Activated CD8-positive, alpha-beta memory T cell treated with anti-CD3 and anti-CD28 coated beads, Interleukin-2, amount 50 U/mL, for 4 hours (primary cell): ENCODE measurements at regions not wholly inside any gene's neighbourhood (a gene's known extent, or its start where the extent isn't known, plus 50 kb on each side); places are given as distances from the start of the nearest gene placed in this dataset.
"Not testable (repeated sequence)": the region's sequence is repeated elsewhere in the genome, so short reads cannot be mapped to it uniquely, and the experiment has no call there.

Source experiments
- DNase-seq: peaks from one replicate; pipeline ENCODE4 v3.0.0-alpha.2; 2020

DNA sequence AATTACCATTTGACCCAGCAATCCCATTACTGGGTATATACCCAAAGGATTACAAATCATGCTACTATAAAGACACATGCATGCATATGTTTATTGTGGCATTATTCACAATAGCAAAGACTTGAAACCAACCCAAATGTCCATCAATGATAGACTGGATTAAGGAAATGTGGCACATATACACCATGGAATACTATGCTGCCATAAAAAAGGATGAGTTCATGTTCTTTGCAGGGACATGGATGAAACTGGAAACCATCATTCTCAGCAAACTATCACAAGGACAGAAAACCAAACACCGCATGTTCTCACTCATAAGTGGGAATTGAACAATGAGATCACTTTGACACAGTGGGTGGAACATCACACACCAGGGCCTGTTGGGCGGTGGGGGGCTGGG lies 83.9 kb upstream of the MAP3K1 start:
- not testable (repeated sequence) for DNase-seq

DNA sequence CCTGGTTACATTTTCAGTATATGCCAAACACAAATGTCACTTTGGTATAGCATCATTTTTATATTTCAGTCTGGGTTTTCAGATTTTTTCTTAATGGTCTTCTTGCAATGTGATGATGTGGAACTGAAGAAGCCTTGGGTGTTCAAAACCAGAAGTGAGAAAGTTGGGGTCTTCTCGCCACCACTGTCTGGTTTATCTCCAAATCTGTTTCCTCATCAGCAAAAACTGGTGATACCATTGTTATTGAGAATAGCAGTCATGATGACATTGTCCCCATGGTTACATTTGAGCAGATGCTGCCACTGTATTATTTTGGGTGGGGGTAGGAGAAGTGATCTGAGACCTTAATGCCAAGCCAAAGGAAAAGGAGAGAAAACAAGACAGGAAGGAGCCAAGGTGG lies 85.9 kb upstream of the MAP3K1 start:
- no peak for DNase-seq

- no peak for DNase-seq
Measured at GRCh38 chr5:56725711-56726411, 89.5 kb upstream of the MAP3K1 start.

DNA sequence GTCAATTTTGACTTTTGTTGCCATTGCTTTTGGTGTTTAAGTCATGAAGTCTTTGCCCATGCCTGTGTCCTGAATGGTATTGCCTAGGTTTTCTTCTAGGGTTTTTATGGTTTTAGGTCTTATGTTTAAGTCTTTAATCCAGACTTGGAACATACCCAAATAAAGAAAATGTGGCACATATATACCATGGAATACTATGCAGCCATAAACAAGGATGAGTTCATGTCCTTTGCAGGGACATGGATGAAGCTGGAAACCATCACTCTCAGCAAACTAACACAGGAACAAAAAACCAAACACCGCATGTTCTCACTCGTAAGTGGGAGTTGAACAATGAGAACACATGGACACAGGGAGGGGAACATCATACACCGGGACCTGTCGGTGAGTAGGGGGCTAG lies 90.5 kb upstream of the MAP3K1 start:
- not testable (repeated sequence) for DNase-seq

- no peak for DNase-seq
Measured at GRCh38 chr5:56722317-56722716, 93.0 kb upstream of the MAP3K1 start.

DNA sequence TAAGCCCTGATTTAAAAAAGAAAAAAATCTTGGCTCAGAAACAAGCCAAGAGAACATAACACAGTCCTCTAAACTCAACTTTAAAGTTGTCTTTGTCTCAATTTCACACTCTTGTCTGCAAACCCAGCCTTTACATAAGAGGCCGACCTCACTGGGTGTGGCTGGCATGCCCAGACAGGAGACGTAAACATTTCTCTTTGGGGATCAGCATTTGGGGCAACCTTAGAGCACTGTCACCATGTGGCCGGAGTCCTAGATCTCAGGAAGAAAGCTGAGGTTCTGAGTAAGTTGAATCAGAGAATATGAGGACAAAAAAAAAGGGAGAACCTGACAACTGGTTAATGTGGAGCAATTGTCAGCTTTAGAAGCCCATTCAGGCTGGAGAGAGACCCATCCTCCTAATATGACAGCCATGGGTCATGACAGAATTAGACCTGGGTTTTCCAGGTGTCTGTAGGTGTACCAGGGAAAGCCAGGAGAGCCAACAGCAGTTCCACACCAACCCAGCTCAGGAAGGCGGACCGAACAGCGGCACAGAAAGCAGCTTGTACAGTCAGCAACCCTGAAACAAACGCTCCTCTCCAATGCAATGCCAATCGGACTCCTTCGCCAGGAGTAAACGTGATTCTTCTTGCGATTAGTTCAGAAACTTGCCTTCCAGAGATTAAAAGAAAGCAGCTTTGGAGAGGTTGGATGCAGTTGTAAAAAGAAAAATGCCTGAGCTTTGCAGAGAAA lies 97.9 kb upstream of the MAP3K1 start:
- DNase-seq, result no peak

DNA sequence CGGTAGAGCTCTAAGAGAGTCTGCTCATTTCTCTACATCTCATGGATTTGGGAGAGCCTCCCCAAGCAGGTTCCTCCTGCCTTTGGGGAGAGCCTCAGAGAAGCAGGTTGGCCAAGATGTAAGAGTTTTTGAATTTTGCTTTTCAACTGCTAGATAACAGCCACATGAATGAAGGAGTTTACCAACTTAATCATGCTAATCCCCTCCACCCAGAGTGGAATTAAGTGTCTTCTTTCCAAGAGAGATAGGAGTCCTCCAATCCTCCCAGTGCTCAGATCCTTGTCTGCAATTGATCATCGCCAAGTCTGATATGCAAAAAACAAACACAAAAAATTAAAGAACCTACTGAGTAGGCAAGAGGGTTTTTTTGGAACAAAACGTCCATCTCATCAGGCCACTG lies 99.4 kb upstream of the MAP3K1 start:
- DNase-seq, result no peak

- DNase-seq, result no peak
Measured at GRCh38 chr5:56712895-56713591, 102.3 kb upstream of the MAP3K1 start.

DNA sequence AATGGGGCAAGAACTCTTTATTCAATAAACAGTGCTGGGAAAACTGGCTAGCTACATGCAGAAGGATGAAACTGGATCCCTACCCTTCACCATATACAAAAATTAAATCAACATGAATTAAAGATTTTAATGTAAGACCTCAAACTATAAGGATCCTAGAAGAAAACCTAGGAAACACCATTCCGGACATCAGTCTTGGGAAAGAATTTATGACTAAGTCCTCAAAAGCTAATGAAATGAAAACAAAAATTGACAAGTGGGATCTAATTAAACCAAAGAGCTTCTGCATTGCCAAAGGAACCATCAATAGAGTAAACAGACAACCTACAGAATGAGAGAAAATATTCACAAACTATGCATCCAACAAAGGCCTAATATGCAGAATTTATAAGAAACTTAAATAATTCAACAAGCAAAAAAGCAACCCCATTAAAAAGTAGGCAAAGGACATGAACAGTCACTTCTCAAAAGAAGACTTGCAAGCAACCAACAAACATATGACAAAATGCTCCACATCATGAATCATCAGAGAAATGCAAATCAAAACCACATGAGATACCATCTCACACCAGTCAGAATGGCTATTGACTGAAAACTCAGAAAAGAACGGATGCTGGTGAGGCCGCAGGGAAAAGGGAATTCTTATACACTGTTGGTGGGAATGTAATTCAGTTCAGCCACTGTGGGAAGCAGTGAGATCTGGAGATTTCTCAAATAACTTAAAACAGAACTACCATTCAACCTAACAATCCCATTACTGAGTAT lies 104.3 kb upstream of the MAP3K1 start:
- no peak for DNase-seq

- no peak for DNase-seq
Measured at GRCh38 chr5:56706504-56706903, 108.8 kb upstream of the MAP3K1 start.

DNA sequence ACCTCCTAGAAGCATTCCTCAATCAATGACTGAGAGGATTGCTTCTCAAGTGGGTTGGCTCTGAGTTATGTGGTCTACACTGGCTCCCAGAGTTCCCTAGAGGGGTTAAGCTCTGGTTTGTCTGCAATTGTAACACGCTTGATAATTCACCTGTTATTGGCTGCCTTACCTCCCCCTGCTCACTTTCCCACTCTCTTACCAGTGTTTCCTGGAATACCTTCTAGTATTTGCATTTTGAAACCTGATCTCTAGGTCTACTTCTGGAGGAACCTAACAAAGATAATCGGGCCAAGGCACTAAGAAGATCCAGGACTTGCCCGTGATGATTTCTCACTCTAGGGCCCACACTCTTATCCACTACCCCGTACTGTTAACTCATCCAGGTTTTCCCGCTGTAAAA lies 110.1 kb upstream of the MAP3K1 start:
- no peak for DNase-seq

DNA sequence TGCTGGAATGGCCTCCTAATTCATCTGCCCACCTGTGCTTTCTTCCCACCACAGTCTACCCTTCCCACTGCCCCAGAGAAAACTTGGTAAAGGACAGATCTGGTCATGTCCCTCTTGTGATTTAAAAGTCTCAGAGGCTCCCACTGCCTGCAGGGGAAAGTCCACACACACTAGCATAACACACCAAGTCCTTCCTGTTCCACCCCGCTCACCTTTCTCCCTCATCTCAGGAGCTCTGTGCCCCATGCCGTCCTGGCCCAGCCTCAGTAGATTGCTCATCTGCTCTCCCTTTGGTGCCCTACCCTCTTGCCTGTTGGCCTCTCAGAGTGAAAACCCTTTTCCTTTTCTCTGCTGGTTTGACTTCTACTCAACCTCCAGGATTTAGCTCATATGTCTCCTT lies 111.4 kb upstream of the MAP3K1 start:
- DNase-seq, result no peak

DNA sequence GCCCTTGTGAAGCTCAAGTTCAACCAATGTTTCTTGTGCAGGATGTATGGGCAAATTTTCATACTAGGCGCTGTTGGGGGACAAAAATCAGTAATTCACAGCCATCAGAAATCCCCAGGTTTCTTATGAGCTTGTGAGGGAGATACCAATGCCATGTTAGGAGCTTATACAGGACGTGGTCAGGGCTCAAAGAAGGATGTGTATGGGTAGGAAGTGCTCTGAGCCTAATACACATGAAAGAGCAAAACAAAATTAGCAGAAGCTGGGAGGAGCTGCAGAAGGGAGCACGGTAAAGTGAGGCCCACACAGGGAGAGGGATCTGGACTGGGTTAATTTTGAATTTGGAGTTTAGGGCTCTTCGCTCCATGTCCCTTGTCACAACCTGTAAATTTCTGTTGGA lies 114.6 kb upstream of the MAP3K1 start:
- DNase-seq, result no peak

DNA sequence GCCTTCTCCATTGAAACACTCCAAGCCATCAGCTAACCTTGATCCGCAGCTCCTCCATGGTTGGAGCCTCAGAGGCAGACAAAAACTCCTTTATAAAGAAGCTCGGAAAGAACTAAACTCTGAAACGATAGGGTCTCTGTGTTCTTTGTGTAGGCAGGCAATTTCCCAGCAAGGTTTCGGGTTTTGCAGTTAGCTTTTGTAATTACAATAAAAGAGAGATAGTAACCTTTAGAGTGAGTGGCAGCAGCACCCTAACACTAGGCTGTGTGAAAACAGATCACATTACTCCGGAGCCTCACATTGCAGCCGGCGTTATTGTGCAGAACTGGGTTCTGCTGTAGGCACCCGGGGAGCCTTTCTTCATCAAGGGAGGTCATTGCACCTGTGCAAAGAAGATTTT lies 115.8 kb upstream of the MAP3K1 start:
- no peak for DNase-seq

GRCh38 chr5:56698463-56699381 lies 116.6 kb upstream of the MAP3K1 start:
- no peak for DNase-seq

DNA sequence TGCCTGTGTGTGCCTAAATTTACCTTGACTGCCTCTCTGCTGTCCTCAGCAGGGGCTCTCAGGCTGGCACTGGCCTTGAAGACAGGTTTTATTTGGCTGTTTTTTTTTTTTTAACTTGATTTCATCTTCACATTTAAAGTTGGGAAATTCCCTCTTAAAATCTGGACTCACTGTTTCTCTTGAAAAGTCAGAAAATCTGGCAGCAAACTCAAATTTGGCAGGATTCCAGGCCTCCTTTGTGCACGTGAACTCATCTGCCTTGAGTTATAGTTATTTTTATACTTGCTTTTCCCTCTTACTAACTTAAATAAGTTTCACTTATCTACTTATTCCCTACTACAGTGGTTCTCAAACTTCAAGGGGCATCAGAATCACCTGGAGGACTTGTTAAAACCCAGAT lies 118.4 kb upstream of the MAP3K1 start:
- DNase-seq, result no peak

DNA sequence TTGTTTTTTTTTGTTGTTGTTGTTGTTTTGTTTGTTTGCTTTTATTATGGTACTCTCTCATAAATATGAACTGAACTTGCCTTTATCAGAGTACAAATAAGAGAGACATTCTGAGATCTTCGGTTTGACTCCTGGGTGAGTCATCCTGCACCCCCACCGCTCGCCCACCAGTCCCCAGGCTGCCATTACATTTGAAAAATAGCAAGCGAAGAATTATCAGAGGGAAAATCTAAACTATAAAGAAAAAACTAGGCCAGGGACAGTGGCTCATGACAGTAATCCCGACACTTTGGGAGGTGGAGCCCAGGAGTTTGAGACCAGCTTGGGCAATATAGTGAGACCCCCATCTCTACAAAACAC lies 122.1 kb upstream of the MAP3K1 start:
- DNase-seq, result peak; percentile 42

DNA sequence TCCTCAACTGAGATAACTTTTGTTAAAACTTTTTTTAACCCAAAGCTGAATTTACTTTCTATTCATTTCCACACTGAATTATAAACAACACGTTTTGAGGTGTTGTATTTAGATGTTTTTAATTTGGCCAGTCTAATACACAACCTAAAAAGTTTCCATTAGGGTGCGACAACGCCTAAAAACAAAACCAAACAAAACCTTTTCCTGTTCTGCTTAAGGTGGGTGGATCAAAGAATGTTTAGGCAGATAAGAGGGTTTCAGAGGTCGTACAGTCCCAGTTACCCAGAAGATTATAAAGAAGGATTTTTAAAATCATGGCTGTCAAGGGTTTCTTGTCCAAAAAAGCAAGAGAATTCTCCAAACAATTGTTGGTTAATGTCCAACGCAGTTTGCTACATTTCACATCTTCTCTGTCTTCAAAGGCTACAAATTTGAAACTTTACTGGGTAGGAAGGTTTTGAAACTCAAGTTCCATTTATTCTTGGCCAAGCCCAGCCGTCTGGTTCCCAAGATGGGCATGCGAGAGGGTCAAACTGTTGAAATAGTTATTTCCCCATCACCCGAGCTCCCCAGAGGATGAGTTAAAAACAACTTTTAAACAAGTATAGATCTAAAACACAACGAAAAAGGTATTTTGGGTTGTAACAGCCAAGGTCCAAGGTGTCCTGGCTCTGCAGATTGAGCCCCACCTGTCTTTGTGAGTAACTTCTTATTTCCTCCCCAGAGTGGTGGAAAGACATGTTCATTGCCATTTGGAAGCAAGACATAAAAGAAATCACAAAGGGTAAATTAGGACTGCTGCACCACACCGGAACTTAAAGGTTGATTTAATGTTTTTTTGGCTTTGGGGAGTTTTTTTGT lies 122.8 kb upstream of the MAP3K1 start:
- no peak for DNase-seq

DNA sequence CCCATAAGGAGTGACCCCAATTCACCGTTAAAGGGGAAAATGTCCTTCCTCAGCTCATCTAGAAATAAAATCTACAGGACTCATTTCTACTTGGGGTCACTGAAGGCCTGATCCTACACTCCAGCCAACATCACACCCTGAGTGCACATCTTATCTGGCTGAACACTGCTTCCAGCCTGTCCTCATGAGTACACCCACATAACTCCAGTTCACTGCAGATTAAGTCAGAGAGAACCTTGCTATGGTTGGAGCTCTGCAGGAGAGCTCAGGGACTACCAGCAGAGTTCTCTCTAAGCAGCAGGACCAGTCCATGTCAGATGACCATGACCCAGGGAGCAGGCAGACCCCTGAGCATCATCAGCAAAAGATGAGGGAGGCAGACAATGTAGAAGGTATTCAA lies 126.9 kb upstream of the MAP3K1 start:
- DNase-seq, result no peak

- no peak for DNase-seq
Measured at GRCh38 chr5:56686337-56687195, 128.8 kb upstream of the MAP3K1 start.
